HG03565 (cell line): ENCODE measurements at regions not wholly inside any gene's neighbourhood (a gene's known extent, or its start where the extent isn't known, plus 50 kb on each side); places are given as distances from the start of the nearest gene placed in this dataset.
A peak's percentile ranks its signal among the peaks of the same experiment; 100 is the strongest.

ENCODE experiments used
- ATAC-seq: cut with Tn5 transposase; IDR thresholded peaks from one replicate; pipeline ENCODE4 v1.9.1; 2021; ENCODE audit warnings: mild to moderate bottlenecking, moderate library complexity; ENCODE audit not compliant: unreplicated experiment

- ATAC-seq: no peak
Observed at GRCh38 chr10:128367807-128368206, 241.6 kb upstream of the MKI67 start.

GRCh38 chr10:128369101-128369650 lies 243.0 kb upstream of the MKI67 start:
- ATAC-seq: no peak

- ATAC-seq: peak; percentile 98
Observed at GRCh38 chr10:128373071-128373749, 247.0 kb upstream of the MKI67 start.

GRCh38 chr10:128373831-128374230 lies 247.6 kb upstream of the MKI67 start:
- no peak for ATAC-seq

- no peak for ATAC-seq
Observed at GRCh38 chr10:128375171-128375570, 248.9 kb upstream of the MKI67 start.

GRCh38 chr10:128377364-128377987 lies 251.3 kb upstream of the MKI67 start:
- no peak for ATAC-seq

GRCh38 chr10:128377988-128378387 lies 251.8 kb upstream of the MKI67 start:
- no peak for ATAC-seq

- ATAC-seq: no peak
Observed at GRCh38 chr10:128380946-128381345, 254.7 kb upstream of the MKI67 start.

GRCh38 chr10:128382225-128382624 lies 256.0 kb upstream of the MKI67 start:
- no peak for ATAC-seq

GRCh38 chr10:128384831-128385230 lies 258.6 kb upstream of the MKI67 start:
- ATAC-seq: no peak

- ATAC-seq: no peak
Observed at GRCh38 chr10:128386231-128386630, 260.0 kb upstream of the MKI67 start.

- no peak for ATAC-seq
Observed at GRCh38 chr10:128386816-128387604, 260.8 kb upstream of the MKI67 start.

- ATAC-seq: no peak
Observed at GRCh38 chr10:128390596-128390995, 264.4 kb upstream of the MKI67 start.

GRCh38 chr10:128393546-128393945 lies 267.3 kb upstream of the MKI67 start:
- ATAC-seq: no peak

- ATAC-seq: no peak
Observed at GRCh38 chr10:128398118-128398517, 271.9 kb upstream of the MKI67 start.

GRCh38 chr10:128398999-128399398 lies 272.8 kb upstream of the MKI67 start:
- no peak for ATAC-seq

GRCh38 chr10:128400564-128400963 lies 274.3 kb upstream of the MKI67 start:
- ATAC-seq: no peak

- ATAC-seq: no peak
Observed at GRCh38 chr10:128405450-128405849, 279.2 kb upstream of the MKI67 start.

GRCh38 chr10:128411643-128412042 lies 285.4 kb upstream of the MKI67 start:
- no peak for ATAC-seq

- no peak for ATAC-seq
Observed at GRCh38 chr10:128414568-128414967, 288.3 kb upstream of the MKI67 start.

- ATAC-seq: no peak
Observed at GRCh38 chr10:128416231-128416630, 290.0 kb upstream of the MKI67 start.

- ATAC-seq: no peak
Observed at GRCh38 chr10:128417826-128418225, 291.6 kb upstream of the MKI67 start.
